ENCODE measurements at regions not wholly inside any gene's neighbourhood (a gene's known extent, or its start where the extent isn't known, plus 50 kb on each side); places are given as distances from the start of the nearest gene placed in this dataset.
A peak's percentile ranks its signal among the peaks of the same experiment; 100 is the strongest.

GRCh38 chr6:15894973-15895725 is 232.3 kb upstream of the DTNBP1 start:
- H3K36me3 Mint-ChIP-seq (ENCODE audit: insufficient read depth, unreplicated experiment) = no peaks in the 10 kb centered on the region
- no peak for DNase-seq (ENCODE audit: unreplicated experiment)
- H3K4me1 Mint-ChIP-seq (ENCODE audit: insufficient read depth, unreplicated experiment) = no peaks in the 10 kb centered on the region
- no peak overlapping the region for H3K27ac Mint-ChIP-seq (ENCODE audit: low read depth, unreplicated experiment)
- TF ChIP-seq CTCF (IDR thresholded peaks at IDR 0.05; ENCODE audit: unreplicated experiment) = no peak
- POLR2A ChIA-PET = interaction anchor here (0.8 kb wide), 1 partner anchor 9 kb away, joined by 3 read pairs; no protein-coding TSS in a partner anchor
- BruUV-seq (replicated peaks) = no TSS peak
- H3K27me3 Mint-ChIP-seq (ENCODE audit: insufficient read depth, unreplicated experiment) = no peaks in the 10 kb centered on the region
- H3K4me3 Mint-ChIP-seq (ENCODE audit: unreplicated experiment) = no peak overlapping the region
- CTCF ChIA-PET = interaction anchor here (0.6 to 1.0 kb wide), 3 partner anchors 46 to 383 kb away, joined by 3 read pairs; no protein-coding TSS in a partner anchor
- intact Hi-C loops (cut with micrococcal nuclease) = no loop called here
- no peaks in the 10 kb centered on the region for H3K9me3 Mint-ChIP-seq (ENCODE audit: unreplicated experiment)

GRCh38 chr6:15893556-15894253 is 230.9 kb upstream of the DTNBP1 start:
- peak; percentile 61 for TF ChIP-seq CTCF (IDR thresholded peaks at IDR 0.05; ENCODE audit: unreplicated experiment)
- no peaks in the 10 kb centered on the region for H3K36me3 Mint-ChIP-seq (ENCODE audit: insufficient read depth, unreplicated experiment)
- no peak overlapping the region for H3K27ac Mint-ChIP-seq (ENCODE audit: low read depth, unreplicated experiment)
- intact Hi-C loops (cut with micrococcal nuclease) = no loop called here
- no peak overlapping the region for H3K4me3 Mint-ChIP-seq (ENCODE audit: unreplicated experiment)
- CTCF ChIA-PET = interaction anchor here (0.5 to 1.0 kb wide), 3 partner anchors 9 to 60 kb away, joined by 3 to 5 read pairs (median 3); no protein-coding TSS in a partner anchor
- H3K4me1 Mint-ChIP-seq (ENCODE audit: insufficient read depth, unreplicated experiment) = no peaks in the 10 kb centered on the region
- H3K9me3 Mint-ChIP-seq (ENCODE audit: unreplicated experiment) = no peaks in the 10 kb centered on the region
- peak; percentile 45 for DNase-seq (ENCODE audit: unreplicated experiment)
- POLR2A ChIA-PET = no interaction called here
- BruUV-seq (replicated peaks) = no TSS peak
- H3K27me3 Mint-ChIP-seq (ENCODE audit: insufficient read depth, unreplicated experiment) = no peaks in the 10 kb centered on the region

GRCh38 chr6:15892369-15892768 is 229.5 kb upstream of the DTNBP1 start:
- CTCF ChIA-PET = interaction anchor here (0.6 kb wide), 1 partner anchor 76 kb away, joined by 3 read pairs; no protein-coding TSS in a partner anchor
- no peak for DNase-seq (ENCODE audit: unreplicated experiment)
- Mint-ChIP-seq H3K36me3 (ENCODE audit: insufficient read depth, unreplicated experiment) (no peaks in the 10 kb centered on the region), H3K4me1 (ENCODE audit: insufficient read depth, unreplicated experiment) (no peaks in the 10 kb centered on the region), H3K4me3 (ENCODE audit: unreplicated experiment) (no peak overlapping the region), H3K27ac (ENCODE audit: low read depth, unreplicated experiment) (no peak overlapping the region), H3K9me3 (ENCODE audit: unreplicated experiment) (no peaks in the 10 kb centered on the region), H3K27me3 (ENCODE audit: insufficient read depth, unreplicated experiment) (no peaks in the 10 kb centered on the region)
- intact Hi-C loops (cut with micrococcal nuclease) = no loop called here
- POLR2A ChIA-PET = no interaction called here
- TF ChIP-seq CTCF (IDR thresholded peaks at IDR 0.05; ENCODE audit: unreplicated experiment) = no peak
- no TSS peak for BruUV-seq (replicated peaks)

Data from MCF 10A (cell line).